ENCODE measurements at regions not wholly inside any gene's neighbourhood (a gene's known extent, or its start where the extent isn't known, plus 50 kb on each side); places are given as distances from the start of the nearest gene placed in this dataset.
A peak's percentile ranks its signal among the peaks of the same experiment; 100 is the strongest.
"Not testable (repeated sequence)": the region's sequence is repeated elsewhere in the genome, so short reads cannot be mapped to it uniquely, and the experiment has no call there.

GRCh38 chrX:151042842-151043241 is 59.7 kb downstream of the HMGB3 start:
- no peak for DNase-seq

DNA sequence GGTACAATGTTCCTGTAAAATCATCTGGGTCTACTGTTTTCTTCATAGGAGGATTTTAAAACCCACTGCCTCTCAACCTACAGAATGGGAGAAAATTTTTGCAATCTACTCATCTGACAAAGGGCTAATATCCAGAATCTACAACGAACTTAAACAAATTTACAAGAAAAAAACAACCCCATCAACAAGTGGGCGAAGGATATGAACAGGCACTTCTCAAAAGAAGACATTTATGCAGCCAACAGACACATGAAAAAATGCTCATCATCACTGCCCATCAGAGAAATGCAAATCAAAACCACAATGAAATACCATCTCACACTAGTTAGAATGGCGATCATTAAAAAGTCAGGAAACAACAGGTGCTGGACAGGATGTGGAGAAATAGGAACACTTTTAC is 83.2 kb downstream of the HMGB3 start:
- ATAC-seq, DNase-seq: not testable (repeated sequence)

More at GRCh38 chrX:151042842-151043241, 59.7 kb downstream of the HMGB3 start:
- no peak for ATAC-seq

- DNase-seq (no peak), ATAC-seq (no peak)
These were observed 90.6 kb downstream of the HMGB3 start for GRCh38 chrX:151073767-151074166.

DNA sequence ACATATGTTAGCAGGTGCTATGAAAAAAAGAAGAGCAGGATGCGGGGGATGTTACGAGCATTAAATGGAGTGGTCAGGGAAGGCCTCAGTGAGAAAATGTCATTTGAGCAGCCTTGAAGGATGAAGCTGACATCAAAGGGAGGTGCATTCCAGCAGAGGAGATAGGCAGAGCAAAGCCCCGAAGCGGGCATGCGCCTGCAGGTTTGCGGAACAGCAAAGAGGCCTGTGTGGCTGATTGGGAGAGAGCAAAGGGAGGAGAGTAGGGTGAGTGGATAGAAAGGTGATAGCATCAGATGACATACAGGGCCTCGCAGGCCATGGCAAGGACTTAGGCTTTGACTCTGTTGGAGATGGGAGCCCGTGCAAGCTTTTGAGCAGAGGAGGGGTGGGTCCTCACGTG is 95.4 kb upstream of the GPR50 start:
- ATAC-seq: no peak

DNA sequence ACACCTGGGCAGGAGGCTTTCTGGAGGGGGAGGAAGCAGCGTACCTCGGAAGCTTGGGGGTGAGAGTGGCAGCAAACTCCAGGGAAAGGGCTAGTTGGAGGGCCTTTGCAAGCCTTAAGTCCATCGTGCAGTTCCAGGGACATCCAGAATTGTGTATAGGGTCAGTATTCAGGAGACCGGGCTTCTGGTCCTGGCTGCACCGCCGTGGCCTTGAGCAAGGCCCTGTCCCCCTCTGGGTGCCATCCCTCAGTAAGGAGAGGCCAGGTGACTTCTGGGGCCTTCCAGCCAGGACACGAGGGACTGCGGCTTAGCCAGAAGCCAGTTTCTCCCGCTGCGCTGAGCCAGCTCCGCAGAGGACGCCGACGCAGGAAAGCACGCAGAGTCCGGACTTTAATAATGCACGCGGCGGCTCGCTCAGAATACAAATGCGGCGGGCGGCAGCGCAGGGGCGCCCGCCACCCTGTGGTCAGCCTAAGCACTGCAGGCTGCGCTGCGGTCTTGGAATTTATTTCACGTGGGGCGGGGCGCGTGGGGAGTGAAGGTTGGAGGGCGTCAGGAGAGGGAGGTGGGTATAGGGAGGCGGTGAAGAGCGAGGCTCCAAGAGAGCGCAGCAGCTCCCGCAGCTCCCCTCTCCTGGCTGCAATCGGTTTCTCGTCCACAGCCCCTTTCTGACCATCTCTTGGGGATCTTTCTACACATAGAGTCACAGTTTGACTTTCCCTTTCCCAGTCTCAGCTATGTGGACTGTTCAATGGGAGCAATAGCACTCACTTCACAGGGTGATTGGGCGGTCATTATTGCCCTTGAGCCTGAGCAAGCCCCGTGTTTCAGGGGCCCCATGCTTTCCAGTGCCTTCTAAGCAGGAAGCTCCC is 94.1 kb upstream of the GPR50 start:
- ATAC-seq: peak; percentile 85
- DNase-seq: peak; percentile 66

More for the DNA sequence above, 95.4 kb upstream of the GPR50 start:
- no peak for DNase-seq

DNA sequence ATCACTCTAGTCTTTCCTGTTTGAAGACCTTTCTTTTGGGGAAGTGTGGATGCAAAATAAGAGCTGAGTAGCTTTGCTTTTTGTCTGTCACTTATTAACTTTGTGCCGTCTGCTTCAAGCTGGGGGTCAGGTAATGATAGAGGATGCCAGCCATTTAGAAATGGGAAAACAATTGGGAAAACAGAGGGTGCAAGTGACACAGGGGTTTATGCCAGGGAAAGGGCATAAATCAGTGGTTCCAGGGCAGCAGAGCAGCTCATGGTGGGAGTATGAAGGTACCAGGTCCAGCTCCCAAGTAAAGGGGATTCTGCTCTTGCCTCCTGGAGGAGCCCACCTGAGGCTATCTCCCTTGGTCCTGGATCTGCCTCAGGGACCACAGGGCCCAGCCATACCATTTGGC is 91.9 kb upstream of the GPR50 start:
- ATAC-seq (no peak), DNase-seq (no peak)

DNA sequence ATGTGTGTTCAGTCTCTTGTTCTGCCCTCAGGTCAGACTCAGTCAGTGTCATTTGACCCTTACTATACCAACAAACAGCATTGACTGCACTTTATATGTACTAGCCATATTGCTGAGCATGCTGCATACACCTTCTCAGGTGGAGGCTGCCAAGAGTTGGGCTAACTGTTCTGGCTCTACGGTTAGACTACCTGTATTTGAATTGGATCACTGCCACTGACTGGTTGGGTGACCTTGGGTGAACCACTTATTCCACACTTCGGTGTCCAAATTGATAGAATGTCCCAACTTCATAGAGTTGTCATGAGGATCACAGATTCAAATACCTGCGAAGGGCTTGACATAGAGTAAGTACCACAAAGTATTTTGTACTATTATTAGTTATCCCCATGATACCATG is 91.2 kb upstream of the GPR50 start:
- ATAC-seq: no peak
- no peak for DNase-seq

- no peak for DNase-seq
- no peak for ATAC-seq
These were observed 88.2 kb upstream of the GPR50 start for GRCh38 chrX:151088221-151088620.

- no peak for DNase-seq
- no peak for ATAC-seq
These were observed 77.4 kb upstream of the GPR50 start for GRCh38 chrX:151099001-151099400.

GRCh38 chrX:151100799-151101198 is 75.6 kb upstream of the GPR50 start:
- ATAC-seq: no peak
- DNase-seq: no peak

- ATAC-seq, DNase-seq: not testable (repeated sequence)
These were observed 63.2 kb upstream of the GPR50 start for GRCh38 chrX:151113200-151113599.

Measured in stimulated activated naive CD8-positive, alpha-beta T cell treated with anti-CD3 and anti-CD28 coated beads, Interleukin-15, Interleukin-2, amounts not matched to agents 100 U/mL and 50 U/mL, for 24 hours (primary cell).